ENCODE measurements at regions not wholly inside any gene's neighbourhood (a gene's known extent, or its start where the extent isn't known, plus 50 kb on each side); places are given as distances from the start of the nearest gene placed in this dataset.
"Not testable (repeated sequence)": the region's sequence is repeated elsewhere in the genome, so short reads cannot be mapped to it uniquely, and the experiment has no call there.

DNA sequence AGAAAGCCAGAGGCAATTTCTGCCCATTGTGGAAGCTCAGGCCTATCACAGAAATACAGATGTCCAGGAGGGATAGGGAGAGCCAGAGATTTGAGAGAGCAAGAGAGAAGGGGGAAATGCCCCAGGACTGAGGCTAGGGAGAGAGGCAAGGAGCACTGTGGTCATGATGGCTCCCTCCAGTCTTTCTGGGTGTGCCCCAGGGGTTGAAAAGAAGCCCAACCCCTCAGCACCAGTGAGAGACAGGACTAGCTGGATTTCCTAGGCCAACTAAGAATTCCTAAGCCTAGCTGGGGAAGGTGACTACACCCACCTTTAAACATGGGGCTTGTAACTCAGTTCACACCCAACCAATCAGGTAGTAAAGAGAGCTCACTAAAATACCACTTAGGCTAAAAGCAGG, 100.7 kb upstream of the MTLN start:
- H3K27ac ChIP-seq; H3K9me3 ChIP-seq; H3K36me3 ChIP-seq; intact Hi-C loops (cut with DNase I); H3K27me3 ChIP-seq; ATAC-seq; H3K4me3 ChIP-seq; FAIRE-seq; H3K4me1 ChIP-seq; DNase-seq: not testable (repeated sequence)

DNA sequence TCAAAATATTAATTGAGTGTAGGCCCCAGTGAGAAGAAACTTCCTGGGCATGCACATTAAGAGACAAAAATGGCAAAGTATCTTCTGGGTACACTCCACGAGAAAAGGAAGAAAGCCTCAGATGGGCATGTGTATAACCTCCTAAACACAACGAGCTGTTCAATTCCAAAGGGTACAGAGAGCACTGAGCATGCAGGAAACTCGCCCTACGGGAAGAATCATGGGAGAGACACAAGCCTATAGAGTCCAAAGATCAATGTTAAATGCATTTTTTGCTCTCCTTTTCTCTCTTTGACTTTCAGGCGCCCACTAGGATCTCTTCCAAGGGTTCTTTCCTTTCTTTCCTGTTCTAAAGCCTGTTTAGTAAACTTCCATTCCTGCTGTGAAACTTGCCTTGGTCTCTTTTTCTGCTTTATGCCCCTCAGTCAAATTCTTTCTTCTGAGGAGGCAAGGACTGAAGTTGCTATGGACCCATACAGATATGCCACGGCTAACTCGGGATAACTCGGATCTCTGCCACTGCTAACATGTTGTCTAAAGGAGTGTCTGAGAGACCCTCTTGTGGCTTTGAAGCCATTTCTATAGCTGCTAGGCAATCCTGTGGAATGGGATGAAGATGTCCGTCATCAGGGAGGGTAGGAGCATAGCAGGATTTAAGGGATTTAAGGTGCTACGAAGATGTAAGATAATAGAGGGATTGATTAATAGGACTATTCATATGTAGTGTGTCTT, 99.5 kb upstream of the MTLN start:
- H3K4me3 ChIP-seq; H3K4me1 ChIP-seq; H3K27ac ChIP-seq; H3K27me3 ChIP-seq; FAIRE-seq; H3K36me3 ChIP-seq; DNase-seq; intact Hi-C loops (cut with DNase I); H3K9me3 ChIP-seq: not testable (repeated sequence)
- ATAC-seq = peak in 3 of 4 donors; percentile 9 to 43 (median 41)
- 83 to 85% methylated on average over 3 of the region's 10 CpGs for WGBS, 2 donors

DNA sequence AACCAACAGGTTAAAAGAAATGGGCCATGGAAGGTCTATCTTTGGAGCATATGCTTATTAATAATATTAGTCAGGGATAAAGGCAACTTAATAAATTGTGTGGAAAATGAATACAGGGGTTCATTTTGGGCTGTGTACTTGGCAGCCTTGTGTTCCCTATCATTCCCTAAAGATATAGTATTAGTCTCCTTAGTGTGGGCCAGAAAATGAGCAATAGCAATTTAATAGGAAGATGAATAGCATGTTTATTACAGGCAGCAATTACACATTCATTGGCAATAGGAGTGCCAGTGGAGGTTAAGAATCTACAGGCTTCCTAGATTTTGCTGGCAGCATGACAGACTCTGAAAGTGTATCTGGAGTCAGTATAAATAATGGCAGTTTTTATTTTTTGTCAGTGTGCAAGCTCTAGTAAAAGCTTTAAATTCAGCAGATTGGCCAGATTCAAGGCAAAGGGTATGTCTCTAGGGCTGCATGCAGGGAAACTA, 98.7 kb upstream of the MTLN start:
- not testable (repeated sequence) for FAIRE-seq

DNA sequence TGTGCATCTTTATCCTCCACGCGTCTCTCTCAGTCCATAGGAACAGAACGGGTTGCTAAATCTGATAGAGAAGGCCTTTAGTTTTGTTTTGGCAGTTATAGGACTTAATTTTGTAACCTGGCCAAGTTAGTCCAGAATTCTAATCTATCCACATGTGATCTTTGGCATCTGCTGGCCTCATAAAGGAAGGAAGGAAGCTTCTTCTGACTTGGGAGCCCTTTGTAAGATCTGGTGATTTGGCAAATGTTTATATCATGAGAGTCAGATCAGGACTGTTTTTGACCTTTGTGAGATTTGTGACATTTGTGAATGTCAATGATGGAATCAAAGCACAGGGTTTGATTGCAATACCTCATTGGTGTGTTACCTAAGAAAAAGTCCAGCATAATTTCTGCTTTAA, 96.4 kb upstream of the MTLN start:
- FAIRE-seq, ATAC-seq: not testable (repeated sequence)
- 93 to 95% methylated on average over 2 of the region's 3 CpGs for WGBS, 2 donors

More for the DNA sequence above, 98.7 kb upstream of the MTLN start:
- H3K4me3 ChIP-seq; H3K36me3 ChIP-seq; H3K27ac ChIP-seq; H3K9me3 ChIP-seq; DNase-seq; H3K27me3 ChIP-seq; intact Hi-C loops (cut with DNase I); H3K4me1 ChIP-seq: not testable (repeated sequence)
- ATAC-seq = peak; percentile 30 to 52 (median 46)

DNA sequence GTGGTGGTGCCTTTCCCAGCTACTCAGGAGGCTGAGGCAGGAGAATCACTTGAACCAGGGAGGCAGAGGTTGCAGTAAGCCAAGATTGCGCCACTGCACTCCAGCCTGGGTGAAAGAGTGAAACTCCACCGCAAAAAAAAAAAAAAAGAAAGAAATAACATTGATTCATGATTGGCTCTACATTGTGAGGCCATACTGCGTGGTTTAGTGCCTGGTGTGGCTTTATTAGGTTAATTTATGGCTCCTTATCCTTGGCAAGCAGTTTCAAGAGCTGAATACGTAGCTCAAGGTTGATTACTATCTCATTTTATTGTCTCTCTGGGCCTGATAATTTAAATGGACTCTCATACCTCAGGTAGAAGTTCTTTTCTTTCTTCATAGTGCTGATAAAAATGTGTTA, 80.5 kb upstream of the MTLN start:
- H3K4me1 ChIP-seq; H3K9me3 ChIP-seq; ATAC-seq; H3K4me3 ChIP-seq; H3K27ac ChIP-seq; H3K36me3 ChIP-seq; intact Hi-C loops (cut with DNase I); FAIRE-seq; DNase-seq; H3K27me3 ChIP-seq: not testable (repeated sequence)
- 81 to 96% methylated on average over 2 to 3 of the region's 4 CpGs for WGBS, 2 donors

More for the DNA sequence above, 96.4 kb upstream of the MTLN start:
- H3K27ac ChIP-seq; DNase-seq; H3K27me3 ChIP-seq; intact Hi-C loops (cut with DNase I); H3K9me3 ChIP-seq; H3K4me1 ChIP-seq; H3K36me3 ChIP-seq; H3K4me3 ChIP-seq: not testable (repeated sequence)

DNA sequence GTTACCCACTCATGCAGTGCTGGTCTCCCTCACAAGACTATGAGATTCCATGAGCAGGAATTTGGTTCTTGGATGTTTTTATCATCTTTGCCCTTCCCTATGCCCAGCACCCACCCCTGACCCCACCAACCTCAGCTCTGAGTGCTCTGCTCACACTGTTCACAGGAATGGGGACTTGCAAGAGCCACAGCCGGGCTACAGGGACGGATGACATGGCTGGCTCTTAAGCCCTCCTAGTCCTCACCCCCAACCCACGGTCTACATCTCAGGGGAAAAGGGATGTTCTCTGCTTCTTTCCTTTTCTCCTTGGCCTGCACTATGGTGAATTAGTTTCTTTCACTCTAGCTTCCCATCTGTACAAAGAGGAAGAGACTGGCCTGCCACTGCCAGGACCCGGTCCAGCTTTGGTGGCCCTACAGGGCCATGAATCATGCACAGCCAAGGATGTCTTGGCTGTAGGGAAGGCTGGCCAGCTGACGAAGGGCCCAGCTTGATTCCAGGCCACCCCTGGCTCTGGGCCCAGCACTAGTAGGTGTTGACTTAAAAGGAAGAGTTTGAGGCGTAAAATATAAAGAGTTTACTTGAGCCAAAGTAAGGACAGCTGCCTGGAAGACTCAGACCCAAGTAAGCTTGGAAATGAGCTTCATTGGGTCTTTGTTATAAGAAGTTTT, 79.7 kb upstream of the MTLN start:
- H3K4me1 ChIP-seq; FAIRE-seq; H3K9me3 ChIP-seq; intact Hi-C loops (cut with DNase I); H3K27ac ChIP-seq; ATAC-seq; H3K36me3 ChIP-seq; H3K4me3 ChIP-seq; H3K27me3 ChIP-seq: not testable (repeated sequence)
- 76 to 81% methylated on average over 6 of the region's 6 CpGs for WGBS, 2 donors
- DNase-seq = peak in 3 of 6 donors; percentile 5 to 19 (median 9)

DNA sequence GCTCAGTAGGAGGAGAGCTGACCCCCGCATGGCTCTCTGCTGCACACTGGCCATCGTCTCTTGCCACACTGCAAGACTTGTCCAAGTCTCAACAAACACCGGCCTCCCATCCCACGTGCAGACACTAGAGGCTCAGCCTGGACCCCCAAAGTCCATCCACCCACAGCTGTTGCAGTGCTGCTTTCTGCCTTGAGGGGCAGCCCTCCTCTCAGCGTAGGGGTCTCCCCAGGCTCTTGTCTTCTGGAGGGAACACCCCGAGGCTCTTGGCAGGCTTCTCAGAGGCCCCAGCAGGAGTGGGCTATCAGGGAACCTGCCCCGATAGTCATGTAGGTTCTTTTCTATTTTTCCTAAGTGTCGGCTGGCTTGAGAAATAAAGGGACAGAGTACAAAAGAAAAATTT, 75.5 kb upstream of the MTLN start:
- H3K9me3 ChIP-seq; H3K36me3 ChIP-seq; intact Hi-C loops (cut with DNase I); FAIRE-seq; H3K4me1 ChIP-seq; H3K27ac ChIP-seq; DNase-seq; ATAC-seq; H3K4me3 ChIP-seq; H3K27me3 ChIP-seq: not testable (repeated sequence)
- no CpG with 5 or more reads among the region's 8 CpGs for WGBS, 2 donors

DNA sequence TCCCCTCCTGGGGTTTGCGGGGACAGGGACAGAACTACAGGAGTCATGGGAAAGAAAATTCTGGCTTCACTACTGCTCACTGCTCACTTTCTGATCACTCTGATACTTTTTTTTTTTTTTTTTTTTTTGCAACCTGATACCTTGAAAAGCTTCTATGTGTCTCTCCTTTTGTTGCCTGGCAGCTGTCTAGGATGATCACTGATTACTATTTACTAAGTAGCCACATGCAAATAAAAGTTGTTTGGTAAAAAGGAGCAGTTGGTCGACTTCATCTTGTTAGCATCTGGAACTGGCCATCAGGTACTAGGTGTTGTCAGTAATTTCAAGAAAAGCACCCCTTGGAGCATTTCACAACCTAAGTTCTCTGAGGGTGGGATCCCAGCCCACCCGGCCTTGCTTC, 74.9 kb upstream of the MTLN start:
- intact Hi-C loops (cut with DNase I); H3K4me3 ChIP-seq; DNase-seq; H3K36me3 ChIP-seq; H3K4me1 ChIP-seq; H3K27ac ChIP-seq; FAIRE-seq; H3K9me3 ChIP-seq; H3K27me3 ChIP-seq: not testable (repeated sequence)
- peak in 2 of 4 donors; percentile 17 to 55 for ATAC-seq
- no CpG with 5 or more reads among the region's 3 CpGs for WGBS, 2 donors

DNA sequence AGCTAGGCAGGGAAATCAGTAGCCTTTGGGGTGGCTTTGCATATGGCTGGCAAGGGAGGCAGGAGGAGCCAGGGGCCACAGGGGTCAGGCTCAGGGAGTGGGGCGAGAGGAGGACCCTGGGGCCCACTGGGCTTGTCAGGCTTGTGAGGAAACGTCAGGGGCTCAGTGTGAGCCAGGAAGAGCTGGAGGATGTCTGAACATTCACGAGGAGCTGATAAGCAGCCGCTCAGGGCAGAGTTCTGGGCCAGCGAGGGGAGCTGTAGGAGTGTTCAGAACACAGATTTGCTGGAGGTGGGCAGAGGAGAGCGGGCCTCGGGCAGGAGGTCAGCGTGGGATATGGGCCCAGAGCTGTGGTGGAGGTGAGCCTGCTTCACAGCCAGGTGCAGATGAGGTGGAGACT, 72.7 kb upstream of the MTLN start:
- DNase-seq; H3K27ac ChIP-seq; H3K36me3 ChIP-seq; FAIRE-seq; ATAC-seq; intact Hi-C loops (cut with DNase I); H3K4me1 ChIP-seq; H3K27me3 ChIP-seq; H3K9me3 ChIP-seq; H3K4me3 ChIP-seq: not testable (repeated sequence)
- no CpG with 5 or more reads among the region's 8 CpGs for WGBS, 2 donors

DNA sequence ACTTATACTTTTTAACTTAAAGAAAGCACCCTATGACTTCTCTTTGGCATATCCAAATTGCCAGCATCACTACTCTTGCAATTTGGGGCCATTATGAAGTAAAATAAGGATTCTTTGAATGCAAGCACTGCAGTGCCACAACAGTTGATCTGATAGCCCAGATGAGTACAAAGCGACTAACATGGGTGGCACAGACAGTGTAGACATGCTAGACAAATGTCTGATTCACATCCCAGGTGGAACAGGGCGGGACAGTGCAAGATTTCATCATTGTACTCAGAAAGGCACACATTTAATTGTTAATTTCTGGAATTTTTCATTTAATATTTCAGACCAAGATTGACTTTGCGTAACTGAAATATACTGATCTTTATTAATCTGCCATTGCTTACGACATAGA, 68.5 kb upstream of the MTLN start:
- H3K36me3 ChIP-seq; intact Hi-C loops (cut with DNase I); DNase-seq; H3K27me3 ChIP-seq; H3K27ac ChIP-seq; FAIRE-seq; ATAC-seq; H3K4me1 ChIP-seq; H3K4me3 ChIP-seq; H3K9me3 ChIP-seq: not testable (repeated sequence)
- 93 to 97% methylated on average over 2 of the region's 4 CpGs for WGBS, 2 donors

DNA sequence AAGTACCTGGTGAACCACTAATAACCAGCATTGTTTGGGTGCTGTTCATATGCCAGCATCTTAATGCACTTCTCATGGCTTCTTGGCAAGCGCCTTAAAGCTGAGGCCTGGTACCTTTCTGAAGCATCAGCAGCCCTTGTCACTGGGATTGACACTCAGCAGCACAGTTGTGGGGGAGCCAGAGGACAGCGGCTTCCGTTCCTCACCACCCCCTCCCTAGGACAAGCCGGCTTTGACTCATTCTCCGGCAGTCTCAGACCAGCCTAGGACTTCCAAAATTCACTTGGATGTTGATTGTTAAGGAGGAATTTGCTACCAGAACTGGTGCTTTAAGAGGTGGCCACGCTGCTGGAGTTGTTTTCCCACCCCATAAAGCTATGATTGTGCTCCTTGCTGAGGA, 64.7 kb upstream of the MTLN start:
- FAIRE-seq; H3K4me3 ChIP-seq; DNase-seq; H3K27me3 ChIP-seq; H3K4me1 ChIP-seq; intact Hi-C loops (cut with DNase I); H3K9me3 ChIP-seq; ATAC-seq; H3K27ac ChIP-seq; H3K36me3 ChIP-seq: not testable (repeated sequence)
- WGBS, 2 donors = no CpG with 5 or more reads among the region's 6 CpGs

DNA sequence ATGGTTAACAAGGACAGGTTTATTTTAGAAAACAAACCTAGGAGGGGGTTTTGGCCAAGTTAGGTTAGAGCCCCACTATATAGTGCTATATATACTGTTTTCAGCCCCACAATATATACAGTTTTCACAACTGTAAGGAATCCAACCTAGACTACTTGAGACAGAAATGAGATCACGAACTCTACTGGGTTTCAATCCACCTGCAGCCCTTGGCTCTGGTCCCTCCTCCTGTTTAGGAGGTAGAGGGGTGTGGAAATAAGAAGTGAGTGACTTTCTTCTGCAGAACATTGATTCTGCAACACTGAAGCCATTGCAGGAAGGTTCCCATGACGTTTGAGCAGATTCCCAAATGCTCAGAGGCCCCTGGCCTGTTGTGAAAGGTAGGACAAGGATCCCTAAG, 63.7 kb upstream of the MTLN start:
- intact Hi-C loops (cut with DNase I); H3K4me1 ChIP-seq; DNase-seq; H3K9me3 ChIP-seq; H3K36me3 ChIP-seq; H3K27ac ChIP-seq; FAIRE-seq; H3K27me3 ChIP-seq; ATAC-seq; H3K4me3 ChIP-seq: not testable (repeated sequence)
- 56 to 60% methylated on average over 1 of the region's 2 CpGs for WGBS, 2 donors
